ENCODE measurements at regions not wholly inside any gene's neighbourhood (a gene's known extent, or its start where the extent isn't known, plus 50 kb on each side); places are given as distances from the start of the nearest gene placed in this dataset.
A peak's percentile ranks its signal among the peaks of the same experiment; 100 is the strongest.

DNA sequence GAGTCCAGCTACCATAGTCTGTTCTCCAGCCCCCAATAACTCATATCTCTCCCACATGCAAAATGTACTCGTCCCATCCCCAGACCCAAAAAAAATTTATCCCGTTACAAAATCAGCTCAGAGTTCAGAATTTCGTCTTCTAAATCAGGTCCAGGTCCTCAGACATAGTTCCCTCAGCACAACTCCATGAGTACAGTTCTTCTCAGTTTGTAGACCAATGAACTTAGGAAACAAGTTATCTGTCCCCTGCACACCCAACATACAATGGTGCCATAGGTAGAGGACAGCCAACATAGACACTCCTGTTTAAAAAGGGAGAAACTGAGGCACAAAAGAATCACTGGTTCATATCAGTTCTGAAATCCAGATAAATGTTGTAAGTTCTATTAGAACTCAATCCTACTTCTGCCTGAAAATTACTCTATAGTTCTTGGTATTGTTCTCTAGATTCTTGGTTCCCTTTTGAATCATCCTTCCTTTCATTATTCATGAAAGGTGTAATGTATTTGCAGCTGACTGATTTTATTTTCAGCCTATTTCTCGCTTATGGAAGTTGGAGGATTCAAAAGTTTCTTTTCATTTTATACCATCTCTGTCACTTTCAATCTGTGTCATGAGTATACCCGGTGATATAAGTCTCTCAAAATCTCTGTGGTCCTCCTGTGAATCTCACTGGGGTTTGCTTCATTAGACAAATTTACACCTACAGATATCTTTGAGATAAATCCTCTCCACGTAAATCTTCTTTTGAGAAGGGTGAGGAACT, 75.8 kb upstream of the TSPAN2 start:
- intact Hi-C loops (cut with micrococcal nuclease) = no loop called here
- no peaks in the 10 kb centered on the region for H3K9me3 ChIP-seq (replicated peaks)
- TF ChIP-seq, protein P1, sequence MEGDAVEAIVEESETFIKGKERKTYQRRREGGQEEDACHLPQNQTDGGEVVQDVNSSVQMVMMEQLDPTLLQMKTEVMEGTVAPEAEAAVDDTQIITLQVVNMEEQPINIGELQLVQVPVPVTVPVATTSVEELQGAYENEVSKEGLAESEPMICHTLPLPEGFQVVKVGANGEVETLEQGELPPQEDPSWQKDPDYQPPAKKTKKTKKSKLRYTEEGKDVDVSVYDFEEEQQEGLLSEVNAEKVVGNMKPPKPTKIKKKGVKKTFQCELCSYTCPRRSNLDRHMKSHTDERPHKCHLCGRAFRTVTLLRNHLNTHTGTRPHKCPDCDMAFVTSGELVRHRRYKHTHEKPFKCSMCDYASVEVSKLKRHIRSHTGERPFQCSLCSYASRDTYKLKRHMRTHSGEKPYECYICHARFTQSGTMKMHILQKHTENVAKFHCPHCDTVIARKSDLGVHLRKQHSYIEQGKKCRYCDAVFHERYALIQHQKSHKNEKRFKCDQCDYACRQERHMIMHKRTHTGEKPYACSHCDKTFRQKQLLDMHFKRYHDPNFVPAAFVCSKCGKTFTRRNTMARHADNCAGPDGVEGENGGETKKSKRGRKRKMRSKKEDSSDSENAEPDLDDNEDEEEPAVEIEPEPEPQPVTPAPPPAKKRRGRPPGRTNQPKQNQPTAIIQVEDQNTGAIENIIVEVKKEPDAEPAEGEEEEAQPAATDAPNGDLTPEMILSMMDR (IDR thresholded peaks at IDR 0.05; ENCODE audit: borderline replicate concordance) = no peak
- H3K36me3 ChIP-seq = no peaks in the 10 kb centered on the region
- no peak overlapping the region for H3K4me3 ChIP-seq
- DNase-seq = no peak
- no peaks in the 10 kb centered on the region for H3K4me1 ChIP-seq
- no peaks in the 10 kb centered on the region for H3K27me3 ChIP-seq (ENCODE audit: low read depth)
- H3K27ac ChIP-seq (replicated peaks) = no peak overlapping the region

DNA sequence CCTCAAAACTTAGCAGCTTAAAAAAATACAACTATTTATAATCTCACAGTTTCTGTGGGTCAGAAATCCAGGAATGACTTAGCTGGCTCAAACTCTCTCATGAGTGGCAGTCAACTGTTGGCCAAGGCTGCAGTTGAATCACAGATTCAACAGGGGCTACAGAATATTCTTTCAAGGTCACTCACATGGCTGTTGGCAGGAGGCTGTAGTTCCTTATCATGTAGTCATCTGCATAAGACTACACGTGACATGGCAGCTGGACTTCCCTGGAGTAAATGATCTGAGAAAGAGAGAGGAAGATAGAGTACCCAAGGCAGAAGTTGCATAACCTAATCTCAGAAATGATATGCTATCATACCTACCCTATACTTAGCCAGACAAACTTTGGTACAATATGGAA, 75.2 kb upstream of the TSPAN2 start:
- H3K4me1 ChIP-seq = no peaks in the 10 kb centered on the region
- no peaks in the 10 kb centered on the region for H3K36me3 ChIP-seq
- H3K4me3 ChIP-seq = no peak overlapping the region
- no peak overlapping the region for H3K27ac ChIP-seq (replicated peaks)
- intact Hi-C loops (cut with micrococcal nuclease) = no loop called here
- TF ChIP-seq, protein P1 (IDR thresholded peaks at IDR 0.05; ENCODE audit: borderline replicate concordance) = no peak
- H3K27me3 ChIP-seq (ENCODE audit: low read depth) = no peaks in the 10 kb centered on the region
- DNase-seq = no peak
- no peaks in the 10 kb centered on the region for H3K9me3 ChIP-seq (replicated peaks)

DNA sequence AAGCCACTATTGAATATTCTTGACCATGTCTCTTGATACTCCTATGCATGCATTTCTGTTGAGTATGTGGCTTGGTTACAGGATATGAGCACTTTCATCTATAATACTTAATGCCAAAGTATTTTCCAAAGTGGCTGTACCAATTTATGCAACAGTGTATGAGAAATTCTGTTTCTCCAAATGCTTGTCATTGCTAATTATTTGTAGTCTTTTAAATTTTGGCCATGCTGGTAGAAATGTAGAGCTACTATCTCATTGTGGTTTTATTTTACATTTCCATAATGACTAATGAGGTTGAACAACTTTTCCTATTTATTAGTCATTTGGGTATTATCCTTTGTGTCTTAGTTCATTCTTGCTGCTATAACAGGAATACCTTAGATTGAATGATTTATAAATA, 71.4 kb upstream of the TSPAN2 start:
- TF ChIP-seq, protein P1 (IDR thresholded peaks at IDR 0.05; ENCODE audit: borderline replicate concordance) = no peak
- Histone ChIP-seq H3K4me1 (peaks cover 11% of the 10 kb centered on the region), H3K27ac (replicated peaks) (no peak overlapping the region), H3K9me3 (replicated peaks) (no peaks in the 10 kb centered on the region), H3K4me3 (no peak overlapping the region), H3K36me3 (no peaks in the 10 kb centered on the region), H3K27me3 (ENCODE audit: low read depth) (no peaks in the 10 kb centered on the region)
- no peak for DNase-seq
- intact Hi-C loops (cut with micrococcal nuclease) = no loop called here

DNA sequence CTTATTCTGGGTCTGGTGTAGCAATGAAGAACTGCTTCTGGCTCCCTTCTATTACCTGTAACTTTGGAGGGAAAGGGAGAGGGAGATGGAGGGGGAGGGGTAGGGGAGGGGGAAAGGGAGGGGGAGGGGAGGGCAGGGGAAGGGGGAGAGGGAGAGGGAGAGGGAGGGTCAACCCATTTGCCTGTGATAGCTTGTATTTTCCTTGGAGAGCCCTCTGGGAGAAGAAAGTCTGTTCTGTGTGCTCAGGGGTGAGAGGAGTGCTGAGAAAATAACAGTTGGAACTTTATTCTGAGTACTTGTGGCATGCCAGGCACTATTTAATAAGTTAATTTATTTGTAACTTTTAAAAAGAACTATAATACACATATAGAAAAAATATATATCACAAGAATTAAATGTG, 70.7 kb upstream of the TSPAN2 start:
- Histone ChIP-seq H3K27ac (replicated peaks) (no peak overlapping the region), H3K9me3 (replicated peaks) (no peaks in the 10 kb centered on the region), H3K4me1 (peaks cover 11% of the 10 kb centered on the region), H3K4me3 (no peak overlapping the region), H3K27me3 (ENCODE audit: low read depth) (no peaks in the 10 kb centered on the region), H3K36me3 (no peaks in the 10 kb centered on the region)
- DNase-seq = no peak
- TF ChIP-seq, protein P1 (IDR thresholded peaks at IDR 0.05; ENCODE audit: borderline replicate concordance) = no peak
- intact Hi-C loops (cut with micrococcal nuclease) = no loop called here

DNA sequence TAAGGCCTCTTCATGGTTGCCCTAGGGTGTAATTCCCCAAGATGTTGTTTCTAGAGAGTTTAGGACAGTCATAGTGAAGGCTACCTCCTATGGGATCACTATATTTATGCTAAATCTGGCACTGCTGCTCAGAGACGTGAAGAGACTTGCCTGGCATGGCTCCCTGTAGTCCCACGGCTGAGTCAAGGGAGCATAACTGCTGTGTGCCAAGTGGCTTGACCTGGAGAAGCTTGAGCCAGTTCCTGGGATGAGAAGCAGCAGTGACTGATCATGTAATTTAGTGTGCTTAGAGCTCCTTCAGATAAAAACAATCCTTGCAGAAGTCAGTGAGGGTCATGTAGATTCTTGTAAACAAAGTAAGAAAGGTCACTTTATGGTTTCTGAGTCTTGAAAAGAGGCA, 68.9 kb upstream of the TSPAN2 start:
- intact Hi-C loops (cut with micrococcal nuclease) = no loop called here
- Histone ChIP-seq H3K27me3 (ENCODE audit: low read depth) (no peaks in the 10 kb centered on the region), H3K36me3 (no peaks in the 10 kb centered on the region), H3K4me3 (no peak overlapping the region), H3K9me3 (replicated peaks) (no peaks in the 10 kb centered on the region), H3K4me1 (peaks cover 11% of the 10 kb centered on the region), H3K27ac (replicated peaks) (peak overlapping the region; percentile 35)
- TF ChIP-seq, protein P1 (IDR thresholded peaks at IDR 0.05; ENCODE audit: borderline replicate concordance) = no peak
- DNase-seq = peak; percentile 33

Data from left ventricle myocardium inferior (tissue), 1 donor.